Neural cell (in vitro differentiated cells): ENCODE measurements at regions not wholly inside any gene's neighbourhood (a gene's known extent, or its start where the extent isn't known, plus 50 kb on each side); places are given as distances from the start of the nearest gene placed in this dataset.

Experiments used
- EP300 ChIP-seq: fragments of 450-650 bp; conservative IDR thresholded peaks from 2 replicates; pipeline ENCODE4 v1.6.1; 2014; ENCODE audit warnings: antibody characterized with exemption, mild to moderate bottlenecking, moderate library complexity; ENCODE audit not compliant: poor library complexity, severe bottlenecking
- EZH2 ChIP-seq: fragments of 200-600, 300-800 bp; shearing (Covaris generic), sonication (generic); IDR thresholded peaks from 2 replicates; pipeline ENCODE4 v1.6.1; 2014; ENCODE audit warnings: antibody characterized with exemption, low read length, borderline replicate concordance, mild to moderate bottlenecking; ENCODE audit not compliant: insufficient read depth, poor library complexity, severe bottlenecking
- RAD21 ChIP-seq: fragments of 450-650 bp; conservative IDR thresholded peaks from 2 replicates; pipeline ENCODE4 v1.6.1; 2014; ENCODE audit warnings: antibody characterized with exemption, mild to moderate bottlenecking, moderate library complexity
- SMC3 ChIP-seq: fragments of 450-650 bp; conservative IDR thresholded peaks from 2 replicates; pipeline ENCODE4 v1.6.1; 2014; ENCODE audit warnings: antibody characterized with exemption, mild to moderate bottlenecking, moderate library complexity; ENCODE audit not compliant: poor library complexity
- TF ChIP-seq, protein P1 (sequence below): fragments of 450-650 bp; IDR thresholded peaks from 2 replicates; pipeline ENCODE4 v1.5.1; 2014; ENCODE audit warnings: antibody characterized with exemption, mild to moderate bottlenecking, moderate library complexity; ENCODE audit not compliant: poor library complexity, severe bottlenecking
- TF ChIP-seq, protein P2 (sequence below): IDR thresholded peaks from 2 replicates; pipeline ENCODE4 v1.6.1; 2012; ENCODE audit warnings: borderline replicate concordance

DNA sequence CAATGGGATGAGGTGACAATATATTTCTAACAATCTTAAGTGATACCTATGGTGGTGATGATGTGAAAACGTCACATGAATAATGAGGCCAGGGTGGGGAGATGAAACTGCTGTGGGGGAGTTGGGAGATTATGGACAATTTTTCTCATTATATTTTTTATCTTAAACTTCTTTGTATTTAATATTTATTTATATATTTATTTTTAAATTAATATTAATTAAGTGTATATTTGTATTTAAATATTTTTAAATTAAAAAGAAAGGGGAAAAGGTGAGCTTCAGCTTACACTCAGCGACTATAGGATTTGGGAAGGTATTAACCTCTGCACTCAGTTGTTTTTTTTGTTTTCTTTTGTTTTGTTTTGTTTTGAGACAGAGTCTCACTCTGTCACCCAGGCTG, 158.7 kb downstream of the PSMG1 start:
- TF ChIP-seq, protein P1, sequence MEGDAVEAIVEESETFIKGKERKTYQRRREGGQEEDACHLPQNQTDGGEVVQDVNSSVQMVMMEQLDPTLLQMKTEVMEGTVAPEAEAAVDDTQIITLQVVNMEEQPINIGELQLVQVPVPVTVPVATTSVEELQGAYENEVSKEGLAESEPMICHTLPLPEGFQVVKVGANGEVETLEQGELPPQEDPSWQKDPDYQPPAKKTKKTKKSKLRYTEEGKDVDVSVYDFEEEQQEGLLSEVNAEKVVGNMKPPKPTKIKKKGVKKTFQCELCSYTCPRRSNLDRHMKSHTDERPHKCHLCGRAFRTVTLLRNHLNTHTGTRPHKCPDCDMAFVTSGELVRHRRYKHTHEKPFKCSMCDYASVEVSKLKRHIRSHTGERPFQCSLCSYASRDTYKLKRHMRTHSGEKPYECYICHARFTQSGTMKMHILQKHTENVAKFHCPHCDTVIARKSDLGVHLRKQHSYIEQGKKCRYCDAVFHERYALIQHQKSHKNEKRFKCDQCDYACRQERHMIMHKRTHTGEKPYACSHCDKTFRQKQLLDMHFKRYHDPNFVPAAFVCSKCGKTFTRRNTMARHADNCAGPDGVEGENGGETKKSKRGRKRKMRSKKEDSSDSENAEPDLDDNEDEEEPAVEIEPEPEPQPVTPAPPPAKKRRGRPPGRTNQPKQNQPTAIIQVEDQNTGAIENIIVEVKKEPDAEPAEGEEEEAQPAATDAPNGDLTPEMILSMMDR = no peak
- TF ChIP-seq EZH2 (no peak), SMC3 (no peak), RAD21 (no peak), EP300 (no peak)
- TF ChIP-seq, protein P2, sequence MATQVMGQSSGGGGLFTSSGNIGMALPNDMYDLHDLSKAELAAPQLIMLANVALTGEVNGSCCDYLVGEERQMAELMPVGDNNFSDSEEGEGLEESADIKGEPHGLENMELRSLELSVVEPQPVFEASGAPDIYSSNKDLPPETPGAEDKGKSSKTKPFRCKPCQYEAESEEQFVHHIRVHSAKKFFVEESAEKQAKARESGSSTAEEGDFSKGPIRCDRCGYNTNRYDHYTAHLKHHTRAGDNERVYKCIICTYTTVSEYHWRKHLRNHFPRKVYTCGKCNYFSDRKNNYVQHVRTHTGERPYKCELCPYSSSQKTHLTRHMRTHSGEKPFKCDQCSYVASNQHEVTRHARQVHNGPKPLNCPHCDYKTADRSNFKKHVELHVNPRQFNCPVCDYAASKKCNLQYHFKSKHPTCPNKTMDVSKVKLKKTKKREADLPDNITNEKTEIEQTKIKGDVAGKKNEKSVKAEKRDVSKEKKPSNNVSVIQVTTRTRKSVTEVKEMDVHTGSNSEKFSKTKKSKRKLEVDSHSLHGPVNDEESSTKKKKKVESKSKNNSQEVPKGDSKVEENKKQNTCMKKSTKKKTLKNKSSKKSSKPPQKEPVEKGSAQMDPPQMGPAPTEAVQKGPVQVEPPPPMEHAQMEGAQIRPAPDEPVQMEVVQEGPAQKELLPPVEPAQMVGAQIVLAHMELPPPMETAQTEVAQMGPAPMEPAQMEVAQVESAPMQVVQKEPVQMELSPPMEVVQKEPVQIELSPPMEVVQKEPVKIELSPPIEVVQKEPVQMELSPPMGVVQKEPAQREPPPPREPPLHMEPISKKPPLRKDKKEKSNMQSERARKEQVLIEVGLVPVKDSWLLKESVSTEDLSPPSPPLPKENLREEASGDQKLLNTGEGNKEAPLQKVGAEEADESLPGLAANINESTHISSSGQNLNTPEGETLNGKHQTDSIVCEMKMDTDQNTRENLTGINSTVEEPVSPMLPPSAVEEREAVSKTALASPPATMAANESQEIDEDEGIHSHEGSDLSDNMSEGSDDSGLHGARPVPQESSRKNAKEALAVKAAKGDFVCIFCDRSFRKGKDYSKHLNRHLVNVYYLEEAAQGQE = no peak
